ENCODE measurements at regions not wholly inside any gene's neighbourhood (a gene's known extent, or its start where the extent isn't known, plus 50 kb on each side); places are given as distances from the start of the nearest gene placed in this dataset.

GRCh38 chr10:6918305-6918704, 338.2 kb upstream of the PRKCQ start:
- H3K27ac Mint-ChIP-seq, result no peak overlapping the region
- Histone ChIP-seq H3K9ac (no peak overlapping the region), H3K4me3 (no peak overlapping the region), H3K27me3 (no peaks in the 10 kb centered on the region), H2AFZ (replicated peaks) (no peak overlapping the region), H3K36me3 (no peaks in the 10 kb centered on the region), H3F3A (ENCODE audit: low read depth) (no peaks in the 10 kb centered on the region), H3K4me2 (no peak overlapping the region), H3K4me1 (no peaks in the 10 kb centered on the region), H3K27ac (no peak overlapping the region), H3K79me2 (ENCODE audit: low read depth) (no peaks in the 10 kb centered on the region), H4K20me1 (ENCODE audit: low read depth) (no peaks in the 10 kb centered on the region), H3K9me3 (ENCODE audit: low read depth) (no peaks in the 10 kb centered on the region)
- H3K4me3 Mint-ChIP-seq, result no peak overlapping the region
- DNase-seq (ENCODE audit: low spot score), result peak; percentile 44
- peaks cover 3% of the 10 kb centered on the region for H3K27me3 Mint-ChIP-seq (ENCODE audit: insufficient read depth, low read depth)
- H3K4me1 Mint-ChIP-seq, result peaks cover 5% of the 10 kb centered on the region
- H3K9me3 Mint-ChIP-seq, result no peaks in the 10 kb centered on the region
- H3K36me3 Mint-ChIP-seq, result no peaks in the 10 kb centered on the region
- TF ChIP-seq CTCF (IDR thresholded peaks at IDR 0.05), result peak; percentile 55
- no peak for TF ChIP-seq EZH2 (IDR thresholded peaks at IDR 0.05)

- Mint-ChIP-seq H3K27ac (no peak overlapping the region), H3K27me3 (ENCODE audit: insufficient read depth, low read depth) (peaks cover 3% of the 10 kb centered on the region), H3K4me3 (no peak overlapping the region), H3K9me3 (no peaks in the 10 kb centered on the region), H3K4me1 (peaks cover 5% of the 10 kb centered on the region), H3K36me3 (no peaks in the 10 kb centered on the region)
- H3K4me2 ChIP-seq, result no peak overlapping the region
- no peaks in the 10 kb centered on the region for H3K4me1 ChIP-seq
- H3K36me3 ChIP-seq, result no peaks in the 10 kb centered on the region
- H4K20me1 ChIP-seq (ENCODE audit: low read depth), result no peaks in the 10 kb centered on the region
- H2AFZ ChIP-seq (replicated peaks), result no peak overlapping the region
- H3K9me3 ChIP-seq (ENCODE audit: low read depth), result no peaks in the 10 kb centered on the region
- DNase-seq (ENCODE audit: low spot score), result no peak
- no peaks in the 10 kb centered on the region for H3F3A ChIP-seq (ENCODE audit: low read depth)
- no peaks in the 10 kb centered on the region for H3K27me3 ChIP-seq
- no peak overlapping the region for H3K9ac ChIP-seq
- H3K4me3 ChIP-seq, result no peak overlapping the region
- TF ChIP-seq EZH2 (IDR thresholded peaks at IDR 0.05), result no peak
- TF ChIP-seq CTCF (IDR thresholded peaks at IDR 0.05), result no peak
- TF ChIP-seq EZH2phosphoT487 (IDR thresholded peaks at IDR 0.05), result no peak
- no peak overlapping the region for H3K27ac ChIP-seq
- H3K79me2 ChIP-seq (ENCODE audit: low read depth), result no peaks in the 10 kb centered on the region
Observed at GRCh38 chr10:6917125-6917524, 337.0 kb upstream of the PRKCQ start.

DNA sequence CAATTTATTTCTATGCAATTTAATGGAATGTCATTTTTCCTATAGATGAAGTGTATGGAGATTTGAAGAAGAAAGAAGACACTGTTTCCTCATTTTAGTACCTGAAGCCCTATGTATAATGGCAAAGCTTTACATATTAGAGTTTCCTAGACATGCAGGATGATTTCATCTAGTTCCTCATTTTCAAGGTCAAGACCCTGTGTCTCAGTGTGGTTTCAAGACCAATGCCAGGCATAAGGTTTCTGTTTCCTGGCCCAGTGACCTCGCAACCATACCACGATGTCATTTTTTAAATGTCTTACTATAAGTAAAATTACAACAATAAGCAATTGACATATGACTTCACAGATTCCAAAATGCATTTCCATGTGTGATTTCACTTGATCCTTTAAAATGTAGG, 336.5 kb upstream of the PRKCQ start:
- Histone ChIP-seq H3K27ac (no peak overlapping the region), H3K27me3 (no peaks in the 10 kb centered on the region), H3K4me2 (no peak overlapping the region), H3K9me3 (ENCODE audit: low read depth) (no peaks in the 10 kb centered on the region), H3K9ac (no peak overlapping the region), H3K4me3 (no peak overlapping the region), H2AFZ (replicated peaks) (no peak overlapping the region), H3K79me2 (ENCODE audit: low read depth) (no peaks in the 10 kb centered on the region), H3F3A (ENCODE audit: low read depth) (no peaks in the 10 kb centered on the region), H4K20me1 (ENCODE audit: low read depth) (no peaks in the 10 kb centered on the region), H3K36me3 (no peaks in the 10 kb centered on the region), H3K4me1 (no peaks in the 10 kb centered on the region)
- peaks cover 5% of the 10 kb centered on the region for H3K4me1 Mint-ChIP-seq
- no peak overlapping the region for H3K27ac Mint-ChIP-seq
- TF ChIP-seq EZH2 (IDR thresholded peaks at IDR 0.05) (no peak), EZH2phosphoT487 (IDR thresholded peaks at IDR 0.05) (no peak), CTCF (IDR thresholded peaks at IDR 0.05) (no peak)
- no peaks in the 10 kb centered on the region for H3K9me3 Mint-ChIP-seq
- H3K27me3 Mint-ChIP-seq (ENCODE audit: insufficient read depth, low read depth), result peaks cover 3% of the 10 kb centered on the region
- no peak for DNase-seq (ENCODE audit: low spot score)
- no peaks in the 10 kb centered on the region for H3K36me3 Mint-ChIP-seq
- H3K4me3 Mint-ChIP-seq, result no peak overlapping the region

GRCh38 chr10:6915307-6915706, 335.2 kb upstream of the PRKCQ start:
- Mint-ChIP-seq H3K4me3 (no peak overlapping the region), H3K4me1 (peaks cover under 1% of the 10 kb centered on the region)
- TF ChIP-seq EZH2 (IDR thresholded peaks at IDR 0.05), result no peak
- TF ChIP-seq EZH2phosphoT487 (IDR thresholded peaks at IDR 0.05), result no peak
- TF ChIP-seq CTCF (IDR thresholded peaks at IDR 0.05), result no peak

More at GRCh38 chr10:6915307-6915706, 335.2 kb upstream of the PRKCQ start:
- no peak for DNase-seq (ENCODE audit: low spot score)
- no peaks in the 10 kb centered on the region for H3K79me2 ChIP-seq (ENCODE audit: low read depth)
- no peaks in the 10 kb centered on the region for H4K20me1 ChIP-seq (ENCODE audit: low read depth)
- no peaks in the 10 kb centered on the region for H3F3A ChIP-seq (ENCODE audit: low read depth)
- no peaks in the 10 kb centered on the region for H3K27me3 ChIP-seq
- Mint-ChIP-seq H3K36me3 (no peaks in the 10 kb centered on the region), H3K27me3 (ENCODE audit: insufficient read depth, low read depth) (peaks cover 3% of the 10 kb centered on the region), H3K9me3 (peaks cover 3% of the 10 kb centered on the region), H3K27ac (no peak overlapping the region)
- H2AFZ ChIP-seq (replicated peaks), result no peak overlapping the region
- no peak overlapping the region for H3K9ac ChIP-seq
- H3K36me3 ChIP-seq, result no peaks in the 10 kb centered on the region
- no peak overlapping the region for H3K27ac ChIP-seq
- no peaks in the 10 kb centered on the region for H3K4me1 ChIP-seq
- no peak overlapping the region for H3K4me3 ChIP-seq
- no peaks in the 10 kb centered on the region for H3K9me3 ChIP-seq (ENCODE audit: low read depth)
- no peak overlapping the region for H3K4me2 ChIP-seq

Measured in neural progenitor cell (in vitro differentiated cells).